MCF 10A (cell line): ENCODE measurements at regions not wholly inside any gene's neighbourhood (a gene's known extent, or its start where the extent isn't known, plus 50 kb on each side); places are given as distances from the start of the nearest gene placed in this dataset.

ENCODE experiments used
- BruUV-seq: library from RNA; stranded (reverse); fragments of 400-500 nt; replicated peaks from 2 replicates; lab custom pipeline; 2021; lab: Mats Ljungman, UMichigan
- CTCF ChIA-PET: fragments of 300-600 bp; sonication (Branson Sonifier 250); formaldehyde crosslinking; extraction: SDS; loops from one replicate; lab custom pipeline; 2021; ENCODE audit warnings: antibody characterized with exemption, inconsistent platforms; lab: Yijun Ruan, JAX
- POLR2A ChIA-PET: fragments of 300-600, 350-650 bp; sonication (Branson Sonifier 250); formaldehyde crosslinking; extraction: SDS; loops from one replicate; lab custom pipeline; 2020; ENCODE audit warnings: antibody characterized with exemption, inconsistent platforms; lab: Yijun Ruan, JAX
- DNase-seq: peaks from one replicate; pipeline ENCODE4 v3.0.0-alpha.2; 2018; ENCODE audit not compliant: unreplicated experiment
- H3K27ac Mint-ChIP-seq: one replicate; pipeline ENCODE4 v1.8.0; 2022; ENCODE audit warnings: mild to moderate bottlenecking, low read depth, mixed read lengths; ENCODE audit not compliant: unreplicated experiment
- H3K27me3 Mint-ChIP-seq: one replicate; pipeline ENCODE4 v1.8.0; 2022; ENCODE audit warnings: mixed read lengths; ENCODE audit not compliant: insufficient read depth, unreplicated experiment
- H3K36me3 Mint-ChIP-seq: one replicate; pipeline ENCODE4 v1.8.0; 2022; ENCODE audit warnings: mild to moderate bottlenecking, moderate library complexity, mixed read lengths; ENCODE audit not compliant: insufficient read depth, unreplicated experiment
- H3K4me1 Mint-ChIP-seq: one replicate; pipeline ENCODE4 v1.8.0; 2022; ENCODE audit warnings: mixed read lengths; ENCODE audit not compliant: insufficient read depth, unreplicated experiment
- H3K4me3 Mint-ChIP-seq: one replicate; pipeline ENCODE4 v1.8.0; 2022; ENCODE audit warnings: mild to moderate bottlenecking, moderate library complexity, mixed read lengths; ENCODE audit not compliant: unreplicated experiment
- H3K9me3 Mint-ChIP-seq: one replicate; pipeline ENCODE4 v1.8.0; 2022; ENCODE audit warnings: mixed read lengths; ENCODE audit not compliant: unreplicated experiment
- intact Hi-C: fragments of 100-400 bp; cut with micrococcal nuclease; formaldehyde crosslinking; loops from 2 replicates; pipeline ENCODE4 v1.14.1; 2022
- TF ChIP-seq, protein P1 (sequence below): fragments of 200-600 bp; IDR thresholded peaks from one replicate; pipeline ENCODE4 v1.8.0; 2022; ENCODE audit warnings: antibody characterized with exemption, mild to moderate bottlenecking; ENCODE audit not compliant: unreplicated experiment

DNA sequence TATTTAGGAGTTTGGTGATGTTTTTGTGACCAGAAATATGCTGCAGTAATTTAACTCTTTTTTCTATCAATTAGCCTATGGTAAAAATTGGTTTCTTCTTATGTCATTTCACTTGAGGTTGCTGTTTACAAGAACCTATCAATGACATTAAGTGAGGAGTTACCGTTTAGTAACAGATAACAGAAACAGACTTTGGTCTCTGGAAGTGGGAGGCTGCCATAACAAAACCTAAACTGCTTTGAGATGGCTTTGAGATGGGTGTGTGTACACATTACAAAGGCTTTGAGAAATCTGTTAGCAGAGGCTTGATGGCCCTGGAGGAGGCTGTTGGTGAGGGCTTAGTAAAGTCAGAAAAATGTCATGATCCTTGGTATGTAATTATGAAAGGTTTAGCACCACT lies 90.0 kb downstream of the TMEM114 start:
- Mint-ChIP-seq H3K27me3 (peaks cover 12% of the 10 kb centered on the region), H3K36me3 (no peaks in the 10 kb centered on the region), H3K4me3 (no peak overlapping the region), H3K27ac (no peak overlapping the region), H3K4me1 (no peaks in the 10 kb centered on the region), H3K9me3 (no peaks in the 10 kb centered on the region)
- intact Hi-C loops: no loop called here
- ChIA-PET CTCF (no interaction called here), POLR2A (no interaction called here)
- no peak for DNase-seq
- TF ChIP-seq, protein P1, sequence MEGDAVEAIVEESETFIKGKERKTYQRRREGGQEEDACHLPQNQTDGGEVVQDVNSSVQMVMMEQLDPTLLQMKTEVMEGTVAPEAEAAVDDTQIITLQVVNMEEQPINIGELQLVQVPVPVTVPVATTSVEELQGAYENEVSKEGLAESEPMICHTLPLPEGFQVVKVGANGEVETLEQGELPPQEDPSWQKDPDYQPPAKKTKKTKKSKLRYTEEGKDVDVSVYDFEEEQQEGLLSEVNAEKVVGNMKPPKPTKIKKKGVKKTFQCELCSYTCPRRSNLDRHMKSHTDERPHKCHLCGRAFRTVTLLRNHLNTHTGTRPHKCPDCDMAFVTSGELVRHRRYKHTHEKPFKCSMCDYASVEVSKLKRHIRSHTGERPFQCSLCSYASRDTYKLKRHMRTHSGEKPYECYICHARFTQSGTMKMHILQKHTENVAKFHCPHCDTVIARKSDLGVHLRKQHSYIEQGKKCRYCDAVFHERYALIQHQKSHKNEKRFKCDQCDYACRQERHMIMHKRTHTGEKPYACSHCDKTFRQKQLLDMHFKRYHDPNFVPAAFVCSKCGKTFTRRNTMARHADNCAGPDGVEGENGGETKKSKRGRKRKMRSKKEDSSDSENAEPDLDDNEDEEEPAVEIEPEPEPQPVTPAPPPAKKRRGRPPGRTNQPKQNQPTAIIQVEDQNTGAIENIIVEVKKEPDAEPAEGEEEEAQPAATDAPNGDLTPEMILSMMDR: no peak
- no TSS peak for BruUV-seq

DNA sequence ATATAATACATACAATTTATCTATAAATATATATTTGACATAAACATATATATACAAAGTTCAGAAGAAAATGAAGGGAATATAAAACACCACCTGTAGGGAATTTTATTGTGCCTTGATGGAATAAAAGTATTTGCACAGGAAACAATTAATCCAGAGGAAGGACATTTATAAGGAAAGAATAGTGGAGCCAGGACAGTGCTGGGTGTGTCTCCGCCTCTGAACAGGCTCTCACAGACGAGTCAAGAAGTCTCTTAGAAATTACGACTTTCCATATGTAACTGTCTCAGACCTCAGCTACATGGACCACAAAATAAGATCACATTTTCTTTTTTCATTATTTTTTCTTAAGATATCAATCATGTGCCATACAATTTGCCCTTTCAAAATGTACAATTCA lies 93.9 kb downstream of the TMEM114 start:
- TF ChIP-seq, protein P1: no peak
- no peaks in the 10 kb centered on the region for H3K4me1 Mint-ChIP-seq
- no peak for DNase-seq
- POLR2A ChIA-PET: no interaction called here
- H3K36me3 Mint-ChIP-seq: no peaks in the 10 kb centered on the region
- intact Hi-C loops: no loop called here
- H3K27me3 Mint-ChIP-seq: peaks cover 12% of the 10 kb centered on the region
- CTCF ChIA-PET: no interaction called here
- H3K4me3 Mint-ChIP-seq: no peak overlapping the region
- no peak overlapping the region for H3K27ac Mint-ChIP-seq
- no peaks in the 10 kb centered on the region for H3K9me3 Mint-ChIP-seq
- BruUV-seq: no TSS peak

DNA sequence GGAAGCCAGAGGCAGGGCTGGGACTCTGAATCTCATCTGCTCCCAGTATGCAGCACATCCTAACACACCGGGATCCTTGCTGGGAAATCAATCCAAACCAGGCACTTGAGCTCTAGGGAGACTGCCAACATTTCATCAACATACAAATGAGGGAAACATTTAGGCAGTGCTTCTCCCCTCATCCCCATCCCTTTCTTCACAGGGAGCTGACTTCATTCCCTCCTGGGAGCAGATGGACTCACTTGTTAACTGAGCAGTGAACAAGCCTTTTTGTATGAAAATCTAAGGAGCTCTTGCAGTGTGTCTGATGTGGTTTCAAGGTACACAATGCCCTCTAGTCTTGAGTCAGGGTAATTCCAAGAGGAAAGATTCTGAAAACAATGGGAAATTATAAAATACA lies 96.3 kb downstream of the TMEM114 start:
- intact Hi-C loops: no loop called here
- no TSS peak for BruUV-seq
- no peak for DNase-seq
- Mint-ChIP-seq H3K27me3 (no peaks in the 10 kb centered on the region), H3K27ac (no peak overlapping the region), H3K36me3 (no peaks in the 10 kb centered on the region), H3K4me1 (no peaks in the 10 kb centered on the region), H3K9me3 (no peaks in the 10 kb centered on the region), H3K4me3 (no peak overlapping the region)
- ChIA-PET CTCF (interaction anchor here (0.6 kb wide), 1 partner anchor 708 kb away, joined by 3 read pairs; no protein-coding TSS in a partner anchor), POLR2A (no interaction called here)
- TF ChIP-seq, protein P1: peak; percentile 20

DNA sequence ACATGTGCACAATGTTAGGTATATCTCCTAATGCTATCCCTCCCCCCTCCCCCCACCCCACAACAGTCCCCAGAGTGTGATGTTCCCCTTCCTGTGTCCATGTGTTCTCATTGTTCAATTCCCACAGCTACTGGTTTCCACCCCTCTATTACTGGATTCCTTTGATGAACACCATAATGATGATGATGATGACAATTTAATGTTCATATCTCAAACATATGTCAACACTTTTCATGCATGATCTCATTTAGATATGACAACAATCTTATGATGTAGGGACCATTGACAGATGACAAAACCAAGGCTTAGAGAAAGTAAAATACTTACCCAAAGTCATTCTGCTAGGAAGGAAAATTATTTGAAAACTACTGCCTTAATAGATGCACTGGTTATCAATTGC lies 97.6 kb downstream of the TMEM114 start:
- Mint-ChIP-seq H3K9me3 (peaks cover 1% of the 10 kb centered on the region), H3K36me3 (no peaks in the 10 kb centered on the region), H3K27me3 (no peaks in the 10 kb centered on the region), H3K4me3 (no peak overlapping the region), H3K27ac (no peak overlapping the region), H3K4me1 (no peaks in the 10 kb centered on the region)
- intact Hi-C loops: no loop called here
- TF ChIP-seq, protein P1: no peak
- no peak for DNase-seq
- no TSS peak for BruUV-seq
- ChIA-PET POLR2A (no interaction called here), CTCF (interaction anchor here (0.7 kb wide), 1 partner anchor 729 kb away, joined by 3 read pairs; no protein-coding TSS in a partner anchor)
